ENCODE measurements at regions not wholly inside any gene's neighbourhood (a gene's known extent, or its start where the extent isn't known, plus 50 kb on each side); places are given as distances from the start of the nearest gene placed in this dataset.

- no peak for TF ChIP-seq EZH2phosphoT487 (IDR thresholded peaks at IDR 0.05; ENCODE audit: borderline replicate concordance, low read length)
- no peak for TF ChIP-seq CTCF (IDR thresholded peaks at IDR 0.05; ENCODE audit: low read depth, low read length, poor library complexity, severe bottlenecking)
- no peaks in the 10 kb centered on the region for H3K9me3 ChIP-seq (ENCODE audit: control insufficient read depth, insufficient read depth, low read length)
Measured at GRCh38 chr12:98185606-98186005, 329.8 kb upstream of the TMPO start.

DNA sequence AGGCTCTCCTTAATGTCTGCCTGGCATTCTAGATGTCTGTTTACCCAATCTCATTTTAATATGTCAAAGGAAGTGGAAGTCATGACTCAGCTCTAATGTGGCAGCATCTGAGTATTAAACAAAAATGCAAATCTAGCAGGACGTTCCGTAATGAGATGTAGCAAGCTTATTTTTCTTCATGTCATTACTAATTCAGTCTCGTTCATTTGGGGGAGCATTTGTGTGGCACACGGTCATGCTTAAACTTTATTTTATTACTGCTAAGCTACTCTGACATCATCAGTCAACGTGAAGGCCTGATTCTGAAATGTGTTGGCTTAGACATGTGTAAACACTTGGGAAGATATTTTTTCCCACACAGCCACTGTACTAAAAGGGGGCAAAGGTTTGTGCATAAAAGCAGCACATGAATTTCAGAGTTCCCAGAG is 326.7 kb upstream of the TMPO start:
- no peaks in the 10 kb centered on the region for H3K27me3 ChIP-seq (ENCODE audit: control insufficient read depth, low read length)
- no peaks in the 10 kb centered on the region for H3K4me1 ChIP-seq (ENCODE audit: control insufficient read depth, low read length)
- H3K79me2 ChIP-seq (ENCODE audit: control insufficient read depth, low read length): no peaks in the 10 kb centered on the region
- H3K27ac ChIP-seq (ENCODE audit: low read depth, low read length): no peak overlapping the region
- no peaks in the 10 kb centered on the region for H3K9me2 ChIP-seq (replicated peaks; ENCODE audit: control insufficient read depth, low read length)
- no peak overlapping the region for H3K4me3 ChIP-seq (ENCODE audit: low read length)
- no peak overlapping the region for H3K4me2 ChIP-seq (ENCODE audit: low read length)
- TF ChIP-seq CTCF (IDR thresholded peaks at IDR 0.05; ENCODE audit: low read depth, low read length, poor library complexity, severe bottlenecking): no peak
- TF ChIP-seq EZH2phosphoT487 (IDR thresholded peaks at IDR 0.05; ENCODE audit: borderline replicate concordance, low read length): no peak
- H3F3A ChIP-seq (ENCODE audit: control insufficient read depth, insufficient read depth): no peaks in the 10 kb centered on the region
- H3K9me3 ChIP-seq (ENCODE audit: control insufficient read depth, insufficient read depth, low read length): no peaks in the 10 kb centered on the region
- H3K36me3 ChIP-seq (ENCODE audit: control insufficient read depth, low read length): no peaks in the 10 kb centered on the region
- H4K20me1 ChIP-seq (ENCODE audit: control insufficient read depth, insufficient read depth, low read depth, low read length): no peaks in the 10 kb centered on the region

More at GRCh38 chr12:98185606-98186005, 329.8 kb upstream of the TMPO start:
- no peaks in the 10 kb centered on the region for H3K9me2 ChIP-seq (replicated peaks; ENCODE audit: control insufficient read depth, low read length)
- H3K27me3 ChIP-seq (ENCODE audit: control insufficient read depth, low read length): no peaks in the 10 kb centered on the region
- H3F3A ChIP-seq (ENCODE audit: control insufficient read depth, insufficient read depth): no peaks in the 10 kb centered on the region
- H3K4me3 ChIP-seq (ENCODE audit: low read length): no peak overlapping the region
- H3K4me2 ChIP-seq (ENCODE audit: low read length): no peak overlapping the region
- no peaks in the 10 kb centered on the region for H4K20me1 ChIP-seq (ENCODE audit: control insufficient read depth, insufficient read depth, low read depth, low read length)
- no peaks in the 10 kb centered on the region for H3K36me3 ChIP-seq (ENCODE audit: control insufficient read depth, low read length)
- H3K27ac ChIP-seq (ENCODE audit: low read depth, low read length): no peak overlapping the region
- no peaks in the 10 kb centered on the region for H3K4me1 ChIP-seq (ENCODE audit: control insufficient read depth, low read length)
- H3K79me2 ChIP-seq (ENCODE audit: control insufficient read depth, low read length): no peaks in the 10 kb centered on the region

GRCh38 chr12:98194591-98194990 is 320.8 kb upstream of the TMPO start:
- Histone ChIP-seq H3K9me2 (replicated peaks; ENCODE audit: control insufficient read depth, low read length) (no peaks in the 10 kb centered on the region), H3K4me1 (ENCODE audit: control insufficient read depth, low read length) (no peaks in the 10 kb centered on the region), H3F3A (ENCODE audit: control insufficient read depth, insufficient read depth) (no peaks in the 10 kb centered on the region), H3K9me3 (ENCODE audit: control insufficient read depth, insufficient read depth, low read length) (no peaks in the 10 kb centered on the region), H3K79me2 (ENCODE audit: control insufficient read depth, low read length) (no peaks in the 10 kb centered on the region), H3K4me2 (ENCODE audit: low read length) (no peak overlapping the region), H4K20me1 (ENCODE audit: control insufficient read depth, insufficient read depth, low read depth, low read length) (no peaks in the 10 kb centered on the region), H3K4me3 (ENCODE audit: low read length) (no peak overlapping the region), H3K27me3 (ENCODE audit: control insufficient read depth, low read length) (no peaks in the 10 kb centered on the region), H3K27ac (ENCODE audit: low read depth, low read length) (no peak overlapping the region), H3K36me3 (ENCODE audit: control insufficient read depth, low read length) (no peaks in the 10 kb centered on the region)
- no peak for TF ChIP-seq CTCF (IDR thresholded peaks at IDR 0.05; ENCODE audit: low read depth, low read length, poor library complexity, severe bottlenecking)
- TF ChIP-seq EZH2phosphoT487 (IDR thresholded peaks at IDR 0.05; ENCODE audit: borderline replicate concordance, low read length): no peak

Data from DOHH2 (cell line).